H1 (cell line): ENCODE measurements at regions not wholly inside any gene's neighbourhood (a gene's known extent, or its start where the extent isn't known, plus 50 kb on each side); places are given as distances from the start of the nearest gene placed in this dataset.

Experiments used
- CBX5 ChIP-seq: fragments of 300-800, 300-1000 bp; sonication (generic); IDR thresholded peaks from 2 replicates; pipeline ENCODE4 v1.7.1; 2016; ENCODE audit warnings: antibody characterized with exemption, low read length, low read depth
- CREB1 ChIP-seq: IDR thresholded peaks from 2 replicates; pipeline ENCODE4 v1.6.1; 2012; ENCODE audit warnings: inconsistent platforms
- TF ChIP-seq, protein P1 (sequence below): fragments of 300-600 bp; sonication (generic); IDR thresholded peaks from 2 replicates; pipeline ENCODE4 v1.7.1; 2012; ENCODE audit warnings: low read length, moderate library complexity, mild to moderate bottlenecking, inconsistent platforms; ENCODE audit not compliant: insufficient replicate concordance

DNA sequence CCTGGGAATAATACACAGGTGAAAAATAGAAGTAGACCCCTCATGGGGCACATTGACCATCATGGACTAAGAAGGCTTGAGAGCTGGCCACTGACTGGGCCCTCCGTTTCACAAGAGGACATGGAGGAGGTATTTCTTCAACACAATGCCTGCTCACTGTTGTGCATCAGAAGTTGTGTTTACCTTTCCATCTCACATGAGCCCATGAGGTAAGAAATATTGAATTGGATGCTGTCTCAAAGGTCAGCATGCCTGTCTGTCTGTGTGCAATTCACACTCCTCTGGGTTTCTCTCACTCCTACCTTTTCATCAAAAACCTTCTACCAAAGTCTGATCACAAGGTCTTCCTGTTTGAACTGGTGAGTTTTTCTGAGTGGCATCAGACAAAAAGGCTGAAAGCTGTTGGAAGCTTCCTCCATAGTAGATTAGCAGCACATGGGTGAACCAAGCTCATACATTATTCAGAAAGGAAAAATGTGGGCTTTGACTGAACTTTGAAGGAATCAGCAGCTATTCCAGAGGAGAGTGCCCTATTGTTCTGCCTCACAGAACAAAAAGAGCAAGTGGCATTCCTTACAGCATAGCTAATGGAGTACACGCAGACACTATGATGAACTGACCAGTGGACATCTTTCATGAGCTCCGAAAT is 143.2 kb upstream of the RND3 start (continued):
- TF ChIP-seq, protein P1, sequence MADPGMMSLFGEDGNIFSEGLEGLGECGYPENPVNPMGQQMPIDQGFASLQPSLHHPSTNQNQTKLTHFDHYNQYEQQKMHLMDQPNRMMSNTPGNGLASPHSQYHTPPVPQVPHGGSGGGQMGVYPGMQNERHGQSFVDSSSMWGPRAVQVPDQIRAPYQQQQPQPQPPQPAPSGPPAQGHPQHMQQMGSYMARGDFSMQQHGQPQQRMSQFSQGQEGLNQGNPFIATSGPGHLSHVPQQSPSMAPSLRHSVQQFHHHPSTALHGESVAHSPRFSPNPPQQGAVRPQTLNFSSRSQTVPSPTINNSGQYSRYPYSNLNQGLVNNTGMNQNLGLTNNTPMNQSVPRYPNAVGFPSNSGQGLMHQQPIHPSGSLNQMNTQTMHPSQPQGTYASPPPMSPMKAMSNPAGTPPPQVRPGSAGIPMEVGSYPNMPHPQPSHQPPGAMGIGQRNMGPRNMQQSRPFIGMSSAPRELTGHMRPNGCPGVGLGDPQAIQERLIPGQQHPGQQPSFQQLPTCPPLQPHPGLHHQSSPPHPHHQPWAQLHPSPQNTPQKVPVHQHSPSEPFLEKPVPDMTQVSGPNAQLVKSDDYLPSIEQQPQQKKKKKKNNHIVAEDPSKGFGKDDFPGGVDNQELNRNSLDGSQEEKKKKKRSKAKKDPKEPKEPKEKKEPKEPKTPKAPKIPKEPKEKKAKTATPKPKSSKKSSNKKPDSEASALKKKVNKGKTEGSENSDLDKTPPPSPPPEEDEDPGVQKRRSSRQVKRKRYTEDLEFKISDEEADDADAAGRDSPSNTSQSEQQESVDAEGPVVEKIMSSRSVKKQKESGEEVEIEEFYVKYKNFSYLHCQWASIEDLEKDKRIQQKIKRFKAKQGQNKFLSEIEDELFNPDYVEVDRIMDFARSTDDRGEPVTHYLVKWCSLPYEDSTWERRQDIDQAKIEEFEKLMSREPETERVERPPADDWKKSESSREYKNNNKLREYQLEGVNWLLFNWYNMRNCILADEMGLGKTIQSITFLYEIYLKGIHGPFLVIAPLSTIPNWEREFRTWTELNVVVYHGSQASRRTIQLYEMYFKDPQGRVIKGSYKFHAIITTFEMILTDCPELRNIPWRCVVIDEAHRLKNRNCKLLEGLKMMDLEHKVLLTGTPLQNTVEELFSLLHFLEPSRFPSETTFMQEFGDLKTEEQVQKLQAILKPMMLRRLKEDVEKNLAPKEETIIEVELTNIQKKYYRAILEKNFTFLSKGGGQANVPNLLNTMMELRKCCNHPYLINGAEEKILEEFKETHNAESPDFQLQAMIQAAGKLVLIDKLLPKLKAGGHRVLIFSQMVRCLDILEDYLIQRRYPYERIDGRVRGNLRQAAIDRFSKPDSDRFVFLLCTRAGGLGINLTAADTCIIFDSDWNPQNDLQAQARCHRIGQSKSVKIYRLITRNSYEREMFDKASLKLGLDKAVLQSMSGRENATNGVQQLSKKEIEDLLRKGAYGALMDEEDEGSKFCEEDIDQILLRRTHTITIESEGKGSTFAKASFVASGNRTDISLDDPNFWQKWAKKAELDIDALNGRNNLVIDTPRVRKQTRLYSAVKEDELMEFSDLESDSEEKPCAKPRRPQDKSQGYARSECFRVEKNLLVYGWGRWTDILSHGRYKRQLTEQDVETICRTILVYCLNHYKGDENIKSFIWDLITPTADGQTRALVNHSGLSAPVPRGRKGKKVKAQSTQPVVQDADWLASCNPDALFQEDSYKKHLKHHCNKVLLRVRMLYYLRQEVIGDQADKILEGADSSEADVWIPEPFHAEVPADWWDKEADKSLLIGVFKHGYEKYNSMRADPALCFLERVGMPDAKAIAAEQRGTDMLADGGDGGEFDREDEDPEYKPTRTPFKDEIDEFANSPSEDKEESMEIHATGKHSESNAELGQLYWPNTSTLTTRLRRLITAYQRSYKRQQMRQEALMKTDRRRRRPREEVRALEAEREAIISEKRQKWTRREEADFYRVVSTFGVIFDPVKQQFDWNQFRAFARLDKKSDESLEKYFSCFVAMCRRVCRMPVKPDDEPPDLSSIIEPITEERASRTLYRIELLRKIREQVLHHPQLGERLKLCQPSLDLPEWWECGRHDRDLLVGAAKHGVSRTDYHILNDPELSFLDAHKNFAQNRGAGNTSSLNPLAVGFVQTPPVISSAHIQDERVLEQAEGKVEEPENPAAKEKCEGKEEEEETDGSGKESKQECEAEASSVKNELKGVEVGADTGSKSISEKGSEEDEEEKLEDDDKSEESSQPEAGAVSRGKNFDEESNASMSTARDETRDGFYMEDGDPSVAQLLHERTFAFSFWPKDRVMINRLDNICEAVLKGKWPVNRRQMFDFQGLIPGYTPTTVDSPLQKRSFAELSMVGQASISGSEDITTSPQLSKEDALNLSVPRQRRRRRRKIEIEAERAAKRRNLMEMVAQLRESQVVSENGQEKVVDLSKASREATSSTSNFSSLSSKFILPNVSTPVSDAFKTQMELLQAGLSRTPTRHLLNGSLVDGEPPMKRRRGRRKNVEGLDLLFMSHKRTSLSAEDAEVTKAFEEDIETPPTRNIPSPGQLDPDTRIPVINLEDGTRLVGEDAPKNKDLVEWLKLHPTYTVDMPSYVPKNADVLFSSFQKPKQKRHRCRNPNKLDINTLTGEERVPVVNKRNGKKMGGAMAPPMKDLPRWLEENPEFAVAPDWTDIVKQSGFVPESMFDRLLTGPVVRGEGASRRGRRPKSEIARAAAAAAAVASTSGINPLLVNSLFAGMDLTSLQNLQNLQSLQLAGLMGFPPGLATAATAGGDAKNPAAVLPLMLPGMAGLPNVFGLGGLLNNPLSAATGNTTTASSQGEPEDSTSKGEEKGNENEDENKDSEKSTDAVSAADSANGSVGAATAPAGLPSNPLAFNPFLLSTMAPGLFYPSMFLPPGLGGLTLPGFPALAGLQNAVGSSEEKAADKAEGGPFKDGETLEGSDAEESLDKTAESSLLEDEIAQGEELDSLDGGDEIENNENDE, result no peak
- TF ChIP-seq CREB1, result no peak
- no peak for TF ChIP-seq CBX5
- TF ChIP-seq, all 59 proteins: peak for 0
